OCI-LY1 (cell line): ENCODE measurements at regions not wholly inside any gene's neighbourhood (a gene's known extent, or its start where the extent isn't known, plus 50 kb on each side); places are given as distances from the start of the nearest gene placed in this dataset.

Experiments
- CTCF ChIP-seq: fragments of 200-600 bp; sonication (generic), shearing (Covaris generic); IDR thresholded peaks from 2 replicates; pipeline ENCODE4 v1.5.1; 2017; ENCODE audit warnings: mild to moderate bottlenecking, antibody characterized with exemption, low read length, moderate library complexity, mixed read lengths
- EZH2 ChIP-seq: fragments of 200-600 bp; sonication (generic), shearing (Covaris generic); IDR thresholded peaks from 2 replicates; pipeline ENCODE4 v1.8.0; 2017; ENCODE audit warnings: borderline replicate concordance, mixed run types, mild to moderate bottlenecking, antibody characterized with exemption, low read length, moderate library complexity, mixed read lengths

DNA sequence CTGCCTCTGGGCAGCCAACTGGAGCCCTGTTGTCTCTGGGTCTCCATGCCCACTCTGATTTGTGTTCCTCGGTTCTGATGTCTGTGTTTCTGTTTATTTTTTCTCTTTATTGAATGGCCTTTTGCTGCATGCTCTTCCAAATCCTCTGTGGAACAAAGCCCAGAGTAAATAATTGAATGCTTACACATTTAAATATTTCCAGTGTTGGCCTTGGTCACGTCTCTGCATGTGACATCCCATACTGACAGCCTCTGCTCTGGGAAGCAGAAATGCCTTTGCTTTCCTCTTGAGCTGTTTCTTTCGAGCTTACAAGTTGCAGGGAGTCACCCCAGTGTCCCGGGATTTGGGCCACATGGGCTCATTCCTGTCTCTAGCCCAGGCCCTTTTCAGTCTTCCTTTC lies 267.9 kb downstream of the PTPRU start:
- TF ChIP-seq CTCF (no peak), EZH2 (no peak)
